Stimulated activated CD4-positive, alpha-beta T cell treated with anti-CD3 and anti-CD28 coated beads, TNF-alpha, amount 100 ng/mL, for 48 hours (primary cell): ENCODE measurements at regions not wholly inside any gene's neighbourhood (a gene's known extent, or its start where the extent isn't known, plus 50 kb on each side); places are given as distances from the start of the nearest gene placed in this dataset.
"Not testable (repeated sequence)": the region's sequence is repeated elsewhere in the genome, so short reads cannot be mapped to it uniquely, and the experiment has no call there.

Experiments
- DNase-seq, 3 donors: peaks; one replicate each; pipeline ENCODE4 v3.0.0-alpha.2; 2020; ENCODE audit warnings: low read depth in 3 of 3

- DNase-seq, result no peak
These were observed 128.1 kb upstream of the MAP1LC3B2 start for GRCh38 chr12:116430911-116431565.

GRCh38 chr12:116431677-116432300 lies 127.4 kb upstream of the MAP1LC3B2 start:
- DNase-seq, result no peak

GRCh38 chr12:116432314-116432750 lies 126.8 kb upstream of the MAP1LC3B2 start:
- DNase-seq, result no peak

GRCh38 chr12:116433249-116433648 lies 125.9 kb upstream of the MAP1LC3B2 start:
- no peak for DNase-seq

- no peak for DNase-seq
These were observed 124.8 kb upstream of the MAP1LC3B2 start for GRCh38 chr12:116434155-116435011.

GRCh38 chr12:116435984-116436383 lies 123.2 kb upstream of the MAP1LC3B2 start:
- DNase-seq, result no peak

- no peak for DNase-seq
These were observed 122.5 kb upstream of the MAP1LC3B2 start for GRCh38 chr12:116436561-116437249.

GRCh38 chr12:116441292-116441691 lies 117.9 kb upstream of the MAP1LC3B2 start:
- DNase-seq, result no peak

GRCh38 chr12:116442304-116442703 lies 116.9 kb upstream of the MAP1LC3B2 start:
- DNase-seq, result no peak

- DNase-seq, result no peak
These were observed 116.2 kb upstream of the MAP1LC3B2 start for GRCh38 chr12:116442946-116443345.

- peak in 1 of 3 donors; percentile 3 for DNase-seq
These were observed 115.2 kb upstream of the MAP1LC3B2 start for GRCh38 chr12:116443821-116444589.

- no peak for DNase-seq
These were observed 114.6 kb upstream of the MAP1LC3B2 start for GRCh38 chr12:116444590-116444943.

GRCh38 chr12:116448165-116448739 lies 110.9 kb upstream of the MAP1LC3B2 start:
- no peak for DNase-seq

GRCh38 chr12:116450406-116450910 lies 108.7 kb upstream of the MAP1LC3B2 start:
- no peak for DNase-seq

- not testable (repeated sequence) for DNase-seq
These were observed 106.2 kb upstream of the MAP1LC3B2 start for GRCh38 chr12:116452975-116453374.

- DNase-seq, result no peak
These were observed 105.5 kb upstream of the MAP1LC3B2 start for GRCh38 chr12:116453631-116454030.

GRCh38 chr12:116454076-116454475 lies 105.1 kb upstream of the MAP1LC3B2 start:
- no peak for DNase-seq

- no peak for DNase-seq
These were observed 104.2 kb upstream of the MAP1LC3B2 start for GRCh38 chr12:116454950-116455447.

GRCh38 chr12:116455540-116456329 lies 103.4 kb upstream of the MAP1LC3B2 start:
- DNase-seq, result no peak
